H1 (cell line): ENCODE measurements at regions not wholly inside any gene's neighbourhood (a gene's known extent, or its start where the extent isn't known, plus 50 kb on each side); places are given as distances from the start of the nearest gene placed in this dataset.

Experiments
- RXRA ChIP-seq: IDR thresholded peaks from 2 replicates; pipeline ENCODE4 v1.6.1; 2011; ENCODE audit warnings: low read depth, mild to moderate bottlenecking, low read length, moderate library complexity; ENCODE audit not compliant: insufficient read depth
- TCF12 ChIP-seq: IDR thresholded peaks from 2 replicates; pipeline ENCODE4 v1.6.1; 2011; ENCODE audit warnings: low read depth, mild to moderate bottlenecking, low read length
- TF ChIP-seq, protein P1 (sequence below), 3 experiments: IDR thresholded peaks; 1 replicate in 2 of 3; 2 replicates in 1 of 3; pipeline versions ENCODE4 v1.5.1 to v1.6.1; 2011; ENCODE audit warnings: low read length in 3 of 3, mild to moderate bottlenecking in 3 of 3, inconsistent platforms in 2 of 3, low read depth in 1 of 3, moderate library complexity in 1 of 3; ENCODE audit not compliant: insufficient read depth in 1 of 3; ENCODE audit errors: control extremely low read depth in 1 of 3
- TF ChIP-seq, protein P2 (sequence below): IDR thresholded peaks from 2 replicates; pipeline ENCODE4 v1.6.1; 2011; ENCODE audit warnings: low read depth, mild to moderate bottlenecking, low read length; ENCODE audit not compliant: insufficient read depth

DNA sequence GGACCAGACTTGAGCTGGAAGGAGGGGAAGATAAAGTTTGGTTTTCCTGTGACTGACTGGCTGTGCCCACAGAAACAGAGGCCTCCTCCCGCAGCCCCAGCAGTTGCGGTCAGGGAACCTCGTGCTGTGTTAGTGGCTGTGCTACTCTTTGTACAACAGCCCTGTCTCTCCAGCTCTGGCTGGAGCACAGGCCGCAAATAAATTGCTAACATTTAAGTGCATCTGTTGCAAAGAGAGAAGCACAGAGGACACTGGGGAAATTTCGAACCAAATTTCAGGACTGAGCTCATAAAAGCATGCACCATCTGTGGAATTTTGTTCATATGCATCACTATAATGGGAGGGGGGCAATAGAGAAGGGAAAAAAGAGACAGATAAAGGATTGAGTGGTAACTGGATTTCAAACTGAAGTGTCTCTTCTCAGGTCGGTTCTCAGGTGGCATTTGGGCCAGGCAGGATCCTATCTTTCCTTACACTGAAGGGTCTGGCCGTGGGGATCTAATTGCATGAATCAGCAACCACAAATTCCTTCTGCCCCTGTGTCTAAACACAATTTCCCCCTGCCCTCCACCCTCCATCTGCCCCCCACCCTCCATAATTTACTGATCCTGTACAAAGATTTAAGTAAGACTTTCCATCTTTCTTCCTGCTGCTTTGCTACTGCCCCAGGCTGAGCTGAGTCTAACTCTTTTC, 88.9 kb upstream of the ATXN1 start (continued):
- TF ChIP-seq, protein P1, sequence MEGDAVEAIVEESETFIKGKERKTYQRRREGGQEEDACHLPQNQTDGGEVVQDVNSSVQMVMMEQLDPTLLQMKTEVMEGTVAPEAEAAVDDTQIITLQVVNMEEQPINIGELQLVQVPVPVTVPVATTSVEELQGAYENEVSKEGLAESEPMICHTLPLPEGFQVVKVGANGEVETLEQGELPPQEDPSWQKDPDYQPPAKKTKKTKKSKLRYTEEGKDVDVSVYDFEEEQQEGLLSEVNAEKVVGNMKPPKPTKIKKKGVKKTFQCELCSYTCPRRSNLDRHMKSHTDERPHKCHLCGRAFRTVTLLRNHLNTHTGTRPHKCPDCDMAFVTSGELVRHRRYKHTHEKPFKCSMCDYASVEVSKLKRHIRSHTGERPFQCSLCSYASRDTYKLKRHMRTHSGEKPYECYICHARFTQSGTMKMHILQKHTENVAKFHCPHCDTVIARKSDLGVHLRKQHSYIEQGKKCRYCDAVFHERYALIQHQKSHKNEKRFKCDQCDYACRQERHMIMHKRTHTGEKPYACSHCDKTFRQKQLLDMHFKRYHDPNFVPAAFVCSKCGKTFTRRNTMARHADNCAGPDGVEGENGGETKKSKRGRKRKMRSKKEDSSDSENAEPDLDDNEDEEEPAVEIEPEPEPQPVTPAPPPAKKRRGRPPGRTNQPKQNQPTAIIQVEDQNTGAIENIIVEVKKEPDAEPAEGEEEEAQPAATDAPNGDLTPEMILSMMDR (IDR thresholded peaks at IDR 0.05; ENCODE audit: control extremely low read depth in 1 of 3, insufficient read depth in 1 of 3, low read depth in 1 of 3, low read length in 3 of 3): no peak
- TF ChIP-seq, protein P2, sequence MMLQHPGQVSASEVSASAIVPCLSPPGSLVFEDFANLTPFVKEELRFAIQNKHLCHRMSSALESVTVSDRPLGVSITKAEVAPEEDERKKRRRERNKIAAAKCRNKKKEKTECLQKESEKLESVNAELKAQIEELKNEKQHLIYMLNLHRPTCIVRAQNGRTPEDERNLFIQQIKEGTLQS: no peak
- TF ChIP-seq TCF12: no peak
- TF ChIP-seq RXRA: no peak
